ENCODE measurements at regions not wholly inside any gene's neighbourhood (a gene's known extent, or its start where the extent isn't known, plus 50 kb on each side); places are given as distances from the start of the nearest gene placed in this dataset.

- H3K4me1 ChIP-seq (ENCODE audit: insufficient read depth, low read length), result no peaks in the 10 kb centered on the region
- H3K23me2 ChIP-seq (ENCODE audit: insufficient read length, low read depth, low read length, poor library complexity, severe bottlenecking), result no peaks in the 10 kb centered on the region
- H3K23ac ChIP-seq (ENCODE audit: insufficient read length, low read depth, low read length), result no peak overlapping the region
- peaks cover 0 to 6% (median 0%) of the 10 kb centered on the region in 3 experiments; a peak in 1 of 7 replicates for H3K36me3 Mint-ChIP-seq (ENCODE audit: insufficient read depth in 1 of 3, low read depth in 3 of 3)
- H2BK15ac ChIP-seq (ENCODE audit: low read depth, low read length), result no peak overlapping the region
- no peak overlapping the region for H2BK5ac ChIP-seq (ENCODE audit: insufficient read length, low read length)
- no peak overlapping the region for H4K5ac ChIP-seq (ENCODE audit: insufficient read length, low read depth, low read length)
- H2AFZ ChIP-seq (ENCODE audit: low read length), result no peak overlapping the region
- 0 out of 7 replicates have a peak overlapping the region, but pooled peaks of 1 of the 3 experiments have one; percentile 10 for H3K27ac Mint-ChIP-seq
- H3K56ac ChIP-seq (ENCODE audit: insufficient read length, low read depth, low read length), result no peak overlapping the region
- H3K27ac ChIP-seq (ENCODE audit: insufficient read length, low read depth, low read length), result no peak overlapping the region
- no peak overlapping the region for H4K91ac ChIP-seq (ENCODE audit: insufficient read length, low read depth, low read length)
- H3K4ac ChIP-seq (ENCODE audit: low read depth, low read length), result no peak overlapping the region
- no peaks in the 10 kb centered on the region for H4K20me1 ChIP-seq (ENCODE audit: control insufficient read depth, insufficient read depth, insufficient read length)
- no peak for TF ChIP-seq CTCF (conservative IDR thresholded peaks at IDR 0.05)
- no peak overlapping the region for H2BK12ac ChIP-seq (ENCODE audit: insufficient read length, low read depth, low read length)
- H3K27me3 Mint-ChIP-seq (ENCODE audit: low read depth), result no peaks in the 10 kb centered on the region; the same call in 1 of the 2 replicates
- no peaks in the 10 kb centered on the region for H3K79me2 ChIP-seq (ENCODE audit: insufficient read depth, low read length)
- H2BK120ac ChIP-seq (ENCODE audit: low read depth, low read length, poor library complexity, severe bottlenecking), result no peak overlapping the region
- no peak overlapping the region for H4K8ac ChIP-seq (replicated peaks; ENCODE audit: insufficient read length, low read depth, low read length)
- no peak for DNase-seq
- H3K4me1 Mint-ChIP-seq, result peaks cover 3% of the 10 kb centered on the region in 2 experiments; a peak in 3 of 4 replicates
- WGBS (ENCODE audit: extremely low coverage, insufficient read length, low lambda C conversion rate), result no CpG with 5 or more reads among the region's 1 CpG
- H3K27me3 ChIP-seq (ENCODE audit: insufficient read depth, low read length), result no peaks in the 10 kb centered on the region
- H2BK20ac ChIP-seq (ENCODE audit: low read depth, low read length, poor library complexity, severe bottlenecking), result no peak overlapping the region
- H3K79me1 ChIP-seq (ENCODE audit: insufficient read depth, low read depth, low read length, poor library complexity, severe bottlenecking), result no peaks in the 10 kb centered on the region
- no peak overlapping the region for H3K4me2 ChIP-seq (ENCODE audit: insufficient read depth, insufficient read length, low read length)
- peaks cover 10 to 18% of the 10 kb centered on the region in 2 experiments for H3K9me3 Mint-ChIP-seq
- no peak overlapping the region for H3K18ac ChIP-seq (ENCODE audit: insufficient read length, low read depth, low read length)
- no peak overlapping the region for H3K9ac ChIP-seq (ENCODE audit: extremely low read depth, insufficient read length, low read length)
- no peaks in the 10 kb centered on the region for H3K9me3 ChIP-seq (ENCODE audit: control insufficient read depth, low read depth, low read length)
- H3K14ac ChIP-seq (ENCODE audit: insufficient read depth, low read length), result no peak overlapping the region
- no peak overlapping the region for H2AK5ac ChIP-seq (ENCODE audit: insufficient read length, low read length)
- H3T11ph ChIP-seq (ENCODE audit: low read length), result no peak overlapping the region
- H3K4me3 Mint-ChIP-seq, result no peak overlapping the region
Observed at GRCh38 chr2:208579678-208580077, 173.1 kb downstream of the PTH2R start.

Data from H9 (cell line).